ENCODE measurements at regions not wholly inside any gene's neighbourhood (a gene's known extent, or its start where the extent isn't known, plus 50 kb on each side); places are given as distances from the start of the nearest gene placed in this dataset.

GRCh38 chr2:198468136-198468535 lies 663.7 kb downstream of the PLCL1 start:
- no peak for TF ChIP-seq EZH2 (IDR thresholded peaks at IDR 0.05; ENCODE audit: borderline replicate concordance, low read depth, low read length, poor library complexity, severe bottlenecking)
- TF ChIP-seq, protein P1, sequence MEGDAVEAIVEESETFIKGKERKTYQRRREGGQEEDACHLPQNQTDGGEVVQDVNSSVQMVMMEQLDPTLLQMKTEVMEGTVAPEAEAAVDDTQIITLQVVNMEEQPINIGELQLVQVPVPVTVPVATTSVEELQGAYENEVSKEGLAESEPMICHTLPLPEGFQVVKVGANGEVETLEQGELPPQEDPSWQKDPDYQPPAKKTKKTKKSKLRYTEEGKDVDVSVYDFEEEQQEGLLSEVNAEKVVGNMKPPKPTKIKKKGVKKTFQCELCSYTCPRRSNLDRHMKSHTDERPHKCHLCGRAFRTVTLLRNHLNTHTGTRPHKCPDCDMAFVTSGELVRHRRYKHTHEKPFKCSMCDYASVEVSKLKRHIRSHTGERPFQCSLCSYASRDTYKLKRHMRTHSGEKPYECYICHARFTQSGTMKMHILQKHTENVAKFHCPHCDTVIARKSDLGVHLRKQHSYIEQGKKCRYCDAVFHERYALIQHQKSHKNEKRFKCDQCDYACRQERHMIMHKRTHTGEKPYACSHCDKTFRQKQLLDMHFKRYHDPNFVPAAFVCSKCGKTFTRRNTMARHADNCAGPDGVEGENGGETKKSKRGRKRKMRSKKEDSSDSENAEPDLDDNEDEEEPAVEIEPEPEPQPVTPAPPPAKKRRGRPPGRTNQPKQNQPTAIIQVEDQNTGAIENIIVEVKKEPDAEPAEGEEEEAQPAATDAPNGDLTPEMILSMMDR (conservative IDR thresholded peaks at IDR 0.05; ENCODE audit: low read depth, low read length) = no peak
- POLR2A ChIA-PET (ENCODE audit: low non-redundant PET) = no interaction called here
- CTCF ChIA-PET = no interaction called here

DNA sequence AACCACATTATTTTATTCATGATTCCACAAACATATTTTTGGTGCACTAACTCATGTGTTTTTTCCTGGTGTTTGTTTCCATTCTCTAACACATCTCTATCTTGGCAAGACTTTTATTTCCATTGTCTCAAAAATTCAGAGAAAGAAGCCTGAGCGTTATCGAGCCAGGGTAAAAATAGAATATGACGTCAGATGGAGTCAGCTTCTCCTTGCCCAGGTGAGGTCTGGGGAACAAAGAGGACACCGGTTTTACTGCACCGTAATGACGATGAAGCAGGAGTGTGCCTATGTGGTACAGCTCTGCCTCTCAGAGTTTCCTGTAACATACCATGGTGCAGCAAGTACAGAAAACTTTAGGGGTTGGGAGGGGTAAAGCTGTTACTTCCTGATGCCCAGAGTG lies 661.6 kb downstream of the PLCL1 start:
- Histone ChIP-seq H3K27ac (ENCODE audit: low read depth, low read length, poor library complexity, severe bottlenecking) (no peak overlapping the region), H3K9me3 (ENCODE audit: low read depth, low read length, poor library complexity, severe bottlenecking) (no peaks in the 10 kb centered on the region), H3K4me3 (ENCODE audit: low read depth, low read length, poor library complexity, severe bottlenecking) (no peak overlapping the region), H3K4me1 (ENCODE audit: insufficient read depth, low read length, poor library complexity, severe bottlenecking) (no peaks in the 10 kb centered on the region), H3K27me3 (replicated peaks; ENCODE audit: insufficient read depth, low read depth, low read length, poor library complexity) (no peaks in the 10 kb centered on the region), H3K36me3 (ENCODE audit: insufficient read depth, low read length, poor library complexity, severe bottlenecking) (no peaks in the 10 kb centered on the region)
- intact Hi-C loops (cut with micrococcal nuclease; ENCODE audit: unreplicated experiment) = no loop called here
- TF ChIP-seq EZH2 (IDR thresholded peaks at IDR 0.05; ENCODE audit: borderline replicate concordance, low read depth, low read length, poor library complexity, severe bottlenecking) = no peak
- TF ChIP-seq, protein P1 (conservative IDR thresholded peaks at IDR 0.05; ENCODE audit: low read depth, low read length) = no peak
- no TSS peak for BruUV-seq (replicated peaks)
- POLR2A ChIA-PET (ENCODE audit: low non-redundant PET) = no interaction called here
- CTCF ChIA-PET = no interaction called here
- no peak for DNase-seq (ENCODE audit: low spot score)

More at GRCh38 chr2:198468136-198468535, 663.7 kb downstream of the PLCL1 start:
- no peaks in the 10 kb centered on the region for H3K9me3 ChIP-seq (ENCODE audit: low read depth, low read length, poor library complexity, severe bottlenecking)
- H3K27ac ChIP-seq (ENCODE audit: low read depth, low read length, poor library complexity, severe bottlenecking) = no peak overlapping the region
- H3K4me1 ChIP-seq (ENCODE audit: insufficient read depth, low read length, poor library complexity, severe bottlenecking) = no peaks in the 10 kb centered on the region
- no peaks in the 10 kb centered on the region for H3K27me3 ChIP-seq (replicated peaks; ENCODE audit: insufficient read depth, low read depth, low read length, poor library complexity)
- intact Hi-C loops (cut with micrococcal nuclease; ENCODE audit: unreplicated experiment) = no loop called here
- no TSS peak for BruUV-seq (replicated peaks)
- H3K36me3 ChIP-seq (ENCODE audit: insufficient read depth, low read length, poor library complexity, severe bottlenecking) = no peaks in the 10 kb centered on the region
- H3K4me3 ChIP-seq (ENCODE audit: low read depth, low read length, poor library complexity, severe bottlenecking) = no peak overlapping the region
- DNase-seq (ENCODE audit: low spot score) = no peak

- POLR2A ChIA-PET (ENCODE audit: low non-redundant PET) = no interaction called here
- no peak for DNase-seq (ENCODE audit: low spot score)
- TF ChIP-seq, protein P1 (conservative IDR thresholded peaks at IDR 0.05; ENCODE audit: low read depth, low read length) = no peak
- TF ChIP-seq EZH2 (IDR thresholded peaks at IDR 0.05; ENCODE audit: borderline replicate concordance, low read depth, low read length, poor library complexity, severe bottlenecking) = no peak
- no TSS peak for BruUV-seq (replicated peaks)
- H3K4me3 ChIP-seq (ENCODE audit: low read depth, low read length, poor library complexity, severe bottlenecking) = no peak overlapping the region
- intact Hi-C loops (cut with micrococcal nuclease; ENCODE audit: unreplicated experiment) = no loop called here
- no peak overlapping the region for H3K27ac ChIP-seq (ENCODE audit: low read depth, low read length, poor library complexity, severe bottlenecking)
- H3K4me1 ChIP-seq (ENCODE audit: insufficient read depth, low read length, poor library complexity, severe bottlenecking) = no peaks in the 10 kb centered on the region
- CTCF ChIA-PET = no interaction called here
- H3K36me3 ChIP-seq (ENCODE audit: insufficient read depth, low read length, poor library complexity, severe bottlenecking) = no peaks in the 10 kb centered on the region
- peaks cover 13% of the 10 kb centered on the region for H3K27me3 ChIP-seq (replicated peaks; ENCODE audit: insufficient read depth, low read depth, low read length, poor library complexity)
- no peaks in the 10 kb centered on the region for H3K9me3 ChIP-seq (ENCODE audit: low read depth, low read length, poor library complexity, severe bottlenecking)
Measured at GRCh38 chr2:198456418-198456817, 652.0 kb downstream of the PLCL1 start.

Measured in A673 (cell line).